IPS DF 6.9 (cell line): ENCODE measurements at regions not wholly inside any gene's neighbourhood (a gene's known extent, or its start where the extent isn't known, plus 50 kb on each side); places are given as distances from the start of the nearest gene placed in this dataset.

Experiments
- DNase-seq: peaks from one replicate; pipeline ENCODE4 v3.0.0-alpha.2; 2013; ENCODE audit warnings: low read depth, low spot score
- H3K27ac ChIP-seq: one replicate; pipeline ENCODE4 v1.5.1; 2013; ENCODE audit warnings: low read length, control low read depth
- H3K27me3 ChIP-seq: 2 replicates; pipeline ENCODE4 v1.6.1; 2013; ENCODE audit warnings: mild to moderate bottlenecking, low read length; ENCODE audit not compliant: control insufficient read depth, insufficient read depth
- H3K36me3 ChIP-seq: 2 replicates; pipeline ENCODE4 v1.6.1; 2013; ENCODE audit warnings: low read length; ENCODE audit not compliant: control insufficient read depth, insufficient read depth
- H3K4me1 ChIP-seq: 2 replicates; pipeline ENCODE4 v1.6.1; 2013; ENCODE audit warnings: low read length; ENCODE audit not compliant: control insufficient read depth, insufficient read depth
- H3K4me3 ChIP-seq: 2 replicates; pipeline ENCODE4 v1.5.1; 2013; ENCODE audit warnings: mild to moderate bottlenecking, low read length
- H3K9me3 ChIP-seq: 2 replicates; pipeline ENCODE4 v1.6.1; 2013; ENCODE audit warnings: low read length, inconsistent platforms; ENCODE audit not compliant: control insufficient read depth, insufficient read depth
- WGBS: extraction: QIAGEN DNeasy Blood & Tissue Kit; methylation state at CpG from one replicate; pipeline ENCODE4 v1.1.7; 2013; ENCODE audit warnings: mixed read lengths, missing lambda C conversion rate; ENCODE audit not compliant: insufficient read length, insufficient coverage; 5-methylcytosine and 5-hydroxymethylcytosine counted together

GRCh38 chr6:105769987-105770386 is 316.1 kb upstream of the PRDM1 start:
- no peak overlapping the region for H3K4me3 ChIP-seq
- no CpG with 5 or more reads among the region's 2 CpGs for WGBS
- H3K27me3 ChIP-seq: no peaks in the 10 kb centered on the region
- H3K9me3 ChIP-seq: no peaks in the 10 kb centered on the region
- H3K36me3 ChIP-seq: no peaks in the 10 kb centered on the region
- no peaks in the 10 kb centered on the region for H3K4me1 ChIP-seq
- H3K27ac ChIP-seq: no peak overlapping the region
- DNase-seq: no peak

DNA sequence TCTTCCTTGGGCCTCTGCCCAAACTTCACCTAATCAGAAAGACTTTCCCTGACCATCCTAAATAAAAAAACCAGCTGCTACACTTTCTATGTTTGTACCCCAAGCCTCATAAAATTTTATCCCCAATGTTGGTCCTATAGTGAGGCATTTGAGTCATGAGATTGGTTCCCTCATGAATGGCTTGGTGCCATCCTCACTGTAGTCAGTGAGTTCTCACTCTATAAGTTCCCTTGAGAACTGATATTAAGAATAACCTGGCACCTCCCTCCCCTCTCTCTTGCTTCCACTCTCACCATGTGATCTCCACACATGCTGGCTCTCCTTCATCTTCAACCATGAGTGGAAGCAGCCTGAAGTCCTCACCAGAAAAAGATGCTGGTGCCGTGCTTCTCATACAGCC is 316.9 kb upstream of the PRDM1 start:
- H3K36me3 ChIP-seq: no peaks in the 10 kb centered on the region

GRCh38 chr6:105767541-105767940 is 318.6 kb upstream of the PRDM1 start:
- H3K27me3 ChIP-seq: no peaks in the 10 kb centered on the region
- no peak overlapping the region for H3K4me3 ChIP-seq
- WGBS: no CpG with 5 or more reads among the region's 3 CpGs
- H3K36me3 ChIP-seq: no peaks in the 10 kb centered on the region
- DNase-seq: no peak
- no peaks in the 10 kb centered on the region for H3K4me1 ChIP-seq
- H3K27ac ChIP-seq: no peak overlapping the region
- no peaks in the 10 kb centered on the region for H3K9me3 ChIP-seq

More for the DNA sequence above, 316.9 kb upstream of the PRDM1 start:
- Histone ChIP-seq H3K27ac (no peak overlapping the region), H3K27me3 (no peaks in the 10 kb centered on the region), H3K9me3 (no peaks in the 10 kb centered on the region), H3K4me1 (no peaks in the 10 kb centered on the region), H3K4me3 (no peak overlapping the region)
- no CpG with 5 or more reads among the region's 1 CpG for WGBS
- no peak for DNase-seq

DNA sequence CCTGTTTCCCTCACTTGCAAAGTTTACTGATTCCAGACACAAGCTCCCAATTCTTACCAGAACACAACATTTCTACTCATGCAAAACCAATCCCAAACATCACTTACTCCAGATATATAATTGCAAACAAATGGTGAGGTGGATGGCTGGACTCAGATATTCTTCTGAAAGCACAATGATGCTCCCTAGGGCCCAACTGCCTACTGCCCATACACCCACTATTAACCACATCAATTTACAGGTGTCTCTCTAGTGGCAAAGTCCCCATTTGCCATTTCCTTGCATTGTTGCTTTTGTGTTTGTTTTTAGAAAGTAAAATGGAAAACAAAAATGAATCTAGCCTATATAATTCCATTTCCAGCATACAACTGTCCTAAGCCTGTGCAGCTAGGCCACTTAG is 320.9 kb upstream of the PRDM1 start:
- Histone ChIP-seq H3K27ac (no peak overlapping the region), H3K9me3 (no peaks in the 10 kb centered on the region), H3K27me3 (no peaks in the 10 kb centered on the region)

GRCh38 chr6:105764315-105764714 is 321.8 kb upstream of the PRDM1 start:
- no peaks in the 10 kb centered on the region for H3K9me3 ChIP-seq
- no peaks in the 10 kb centered on the region for H3K36me3 ChIP-seq
- no peak for DNase-seq
- no CpG with 5 or more reads among the region's 1 CpG for WGBS
- H3K27me3 ChIP-seq: no peaks in the 10 kb centered on the region
- no peak overlapping the region for H3K4me3 ChIP-seq
- no peak overlapping the region for H3K27ac ChIP-seq
- no peaks in the 10 kb centered on the region for H3K4me1 ChIP-seq

More for the DNA sequence above, 320.9 kb upstream of the PRDM1 start:
- Histone ChIP-seq H3K4me1 (no peaks in the 10 kb centered on the region), H3K4me3 (no peak overlapping the region), H3K36me3 (no peaks in the 10 kb centered on the region)
- no peak for DNase-seq

DNA sequence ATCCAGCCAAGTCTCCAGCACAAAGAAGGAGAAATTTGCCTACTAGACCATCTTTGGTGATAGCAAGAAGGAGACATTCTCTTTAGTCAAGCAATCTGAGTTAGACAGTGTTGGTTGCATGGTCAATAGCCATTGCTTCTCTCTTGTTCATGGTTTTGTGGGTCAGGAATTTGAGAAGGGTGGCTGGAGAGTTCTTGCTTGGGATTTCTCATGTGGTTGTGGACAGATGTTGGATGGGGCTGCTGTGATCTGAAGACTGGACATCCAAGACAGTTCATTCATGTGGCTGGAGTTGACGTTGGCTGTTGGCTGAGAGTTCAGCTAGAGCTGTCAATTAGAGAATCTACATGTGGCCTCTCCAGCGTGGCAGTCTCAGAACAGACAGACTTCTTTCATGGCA is 322.3 kb upstream of the PRDM1 start:
- no peak for DNase-seq
- Histone ChIP-seq H3K4me3 (no peak overlapping the region), H3K36me3 (no peaks in the 10 kb centered on the region), H3K27ac (no peak overlapping the region), H3K9me3 (no peaks in the 10 kb centered on the region), H3K4me1 (no peaks in the 10 kb centered on the region), H3K27me3 (no peaks in the 10 kb centered on the region)
- WGBS: no CpG with 5 or more reads among the region's 2 CpGs

DNA sequence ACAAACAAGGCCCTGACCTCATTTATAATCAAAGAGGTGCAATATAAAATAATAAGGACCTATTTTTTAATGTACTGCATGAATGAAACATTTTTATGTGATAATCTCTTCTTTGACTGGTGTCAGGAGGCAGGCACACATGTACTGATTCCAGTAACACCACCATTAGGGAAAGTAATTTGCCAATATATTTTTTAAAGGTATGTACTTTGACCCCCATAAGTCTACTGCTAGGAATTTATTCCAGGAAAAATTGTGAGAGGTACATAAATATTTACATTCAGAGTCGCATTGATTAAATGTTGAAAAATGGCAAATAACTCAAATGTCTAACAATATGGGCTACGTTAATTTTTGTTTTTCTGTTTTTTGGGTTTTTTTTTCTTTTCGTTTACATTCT is 325.4 kb upstream of the PRDM1 start:
- Histone ChIP-seq H3K4me3 (no peak overlapping the region), H3K27me3 (no peaks in the 10 kb centered on the region), H3K36me3 (no peaks in the 10 kb centered on the region), H3K4me1 (no peaks in the 10 kb centered on the region), H3K27ac (no peak overlapping the region), H3K9me3 (no peaks in the 10 kb centered on the region)
- no CpG with 5 or more reads among the region's 3 CpGs for WGBS
- DNase-seq: no peak

DNA sequence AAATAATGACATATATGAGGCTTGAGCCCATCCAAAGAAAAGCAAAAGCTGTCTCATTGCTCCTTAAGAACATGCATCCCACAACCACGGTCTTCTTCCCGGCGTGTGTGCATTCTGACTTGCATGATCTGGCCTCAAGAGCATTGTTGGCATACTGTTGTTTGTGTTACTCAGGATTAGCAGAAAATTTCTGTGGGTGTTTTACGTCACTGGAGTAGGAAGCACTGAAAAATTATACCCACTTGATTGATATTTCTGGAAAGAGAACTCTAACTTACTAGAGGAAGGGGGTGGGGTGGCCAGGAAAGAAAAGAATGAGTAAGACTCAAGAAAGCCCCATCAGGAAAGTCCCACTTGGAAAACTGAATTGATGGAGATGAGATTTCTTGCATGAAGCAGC is 326.2 kb upstream of the PRDM1 start:
- H3K9me3 ChIP-seq: no peaks in the 10 kb centered on the region
- H3K36me3 ChIP-seq: no peaks in the 10 kb centered on the region
- no peak overlapping the region for H3K4me3 ChIP-seq
- no peaks in the 10 kb centered on the region for H3K4me1 ChIP-seq
- H3K27me3 ChIP-seq: no peaks in the 10 kb centered on the region
- no CpG with 5 or more reads among the region's 4 CpGs for WGBS
- DNase-seq: no peak
- no peak overlapping the region for H3K27ac ChIP-seq

- Histone ChIP-seq H3K36me3 (no peaks in the 10 kb centered on the region), H3K27ac (no peak overlapping the region), H3K4me3 (no peak overlapping the region), H3K27me3 (no peaks in the 10 kb centered on the region), H3K4me1 (no peaks in the 10 kb centered on the region), H3K9me3 (no peaks in the 10 kb centered on the region)
- no CpG with 5 or more reads among the region's 2 CpGs for WGBS
- no peak for DNase-seq
These were observed 327.1 kb upstream of the PRDM1 start for GRCh38 chr6:105759015-105759414.

DNA sequence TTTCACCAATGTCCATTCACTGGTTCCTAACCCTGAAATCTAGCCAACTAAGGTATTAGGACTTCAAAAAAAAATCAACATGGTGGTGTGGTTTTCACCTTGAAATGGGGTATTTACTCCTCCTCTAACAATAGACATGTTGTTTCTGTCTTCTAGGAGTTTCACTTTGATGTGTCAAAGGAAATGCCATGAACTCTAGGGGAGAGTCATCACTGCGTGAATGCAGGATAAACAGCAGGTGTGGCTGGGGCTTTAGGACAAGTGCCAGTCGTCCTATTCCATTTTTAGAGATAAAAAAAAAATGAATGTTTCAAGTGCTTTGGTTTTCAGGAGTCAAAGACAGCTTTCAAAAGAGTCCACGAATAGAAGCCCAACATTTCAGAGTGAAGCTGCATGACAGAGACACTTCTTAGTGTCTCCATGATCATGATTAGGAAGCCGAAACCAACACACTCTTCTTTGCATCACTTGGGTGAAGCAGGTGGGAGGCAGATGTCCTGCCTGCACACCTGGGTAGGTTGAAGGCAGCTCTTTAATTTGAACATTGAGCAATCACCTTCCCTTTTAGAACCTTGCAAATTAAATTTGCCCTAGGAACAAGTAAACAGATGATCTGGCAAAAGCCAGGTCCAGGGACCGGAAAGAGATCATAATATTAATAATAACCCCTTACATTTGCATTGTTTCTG is 328.5 kb upstream of the PRDM1 start:
- Histone ChIP-seq H3K27ac (no peak overlapping the region), H3K4me3 (no peak overlapping the region), H3K9me3 (no peaks in the 10 kb centered on the region), H3K27me3 (no peaks in the 10 kb centered on the region), H3K36me3 (no peaks in the 10 kb centered on the region), H3K4me1 (peaks cover 2% of the 10 kb centered on the region; the same call in 1 of the 2 replicates)
- no CpG with 5 or more reads among the region's 5 CpGs for WGBS
- DNase-seq: no peak

- DNase-seq: no peak
- H3K4me3 ChIP-seq: no peak overlapping the region
- H3K27ac ChIP-seq: no peak overlapping the region
- no CpG with 5 or more reads among the region's 4 CpGs for whole genome bisulfite sequencing
- no peaks in the 10 kb centered on the region for H3K36me3 ChIP-seq
- H3K27me3 ChIP-seq: no peaks in the 10 kb centered on the region
- no peaks in the 10 kb centered on the region for H3K9me3 ChIP-seq
- peaks cover 2% of the 10 kb centered on the region; the same call in 1 of the 2 replicates for H3K4me1 ChIP-seq
These were observed 330.3 kb upstream of the PRDM1 start for GRCh38 chr6:105755885-105756284.
